K562 (cell line): ENCODE measurements at regions not wholly inside any gene's neighbourhood (a gene's known extent, or its start where the extent isn't known, plus 50 kb on each side); places are given as distances from the start of the nearest gene placed in this dataset.
"Not testable (repeated sequence)": the region's sequence is repeated elsewhere in the genome, so short reads cannot be mapped to it uniquely, and the experiment has no call there.

Experiments
- BRD9 ChIP-seq: fragments of 450-650 bp; IDR thresholded peaks from 2 replicates; pipeline ENCODE4 v1.6.1; 2018; ENCODE audit warnings: low read depth; ENCODE audit not compliant: partially characterized antibody
- CEBPG ChIP-seq, 3 experiments: fragments of 200-800 bp in 1 of 3; sonication (Bioruptor generic) in 1 of 3; sonication (generic) in 1 of 3; formaldehyde crosslinking in 1 of 3; IDR thresholded peaks in 2 of 3; conservative IDR thresholded peaks in 1 of 3; 2 replicates each; pipeline versions ENCODE4 v1.6.1 to v1.8.0; 2016 to 2022; ENCODE audit warnings: missing compliant biosample characterization in 2 of 3, missing genetic modification characterization in 2 of 3, mild to moderate bottlenecking in 1 of 3, missing genetic modification reagents in 1 of 3
- EZH2 ChIP-seq: IDR thresholded peaks from 2 replicates; pipeline ENCODE4 v1.6.1; 2012; ENCODE audit warnings: low read depth, mild to moderate bottlenecking, inconsistent platforms, low read length, borderline replicate concordance
- MEF2A ChIP-seq: IDR thresholded peaks from 2 replicates; pipeline ENCODE4 v1.6.1; 2011; ENCODE audit warnings: low read depth, mild to moderate bottlenecking, low read length, moderate library complexity; ENCODE audit not compliant: control insufficient read depth
- POLR2A ChIP-seq: fragments of 450-650 bp; conservative IDR thresholded peaks from 2 replicates; pipeline ENCODE4 v1.6.1; 2016
- SRSF7 ChIP-seq: fragments of 200-400 bp; formaldehyde crosslinking; optimal IDR thresholded peaks from 2 replicates; pipeline ENCODE3; 2017; ENCODE audit warnings: mild to moderate bottlenecking, low read depth, low read length
- ZNF561 ChIP-seq: fragments of 450-650 bp; formaldehyde crosslinking; conservative IDR thresholded peaks from 2 replicates; pipeline ENCODE4 v1.4.0; 2020; ENCODE audit warnings: mild to moderate bottlenecking, moderate library complexity
- ZZZ3 ChIP-seq: fragments of 450-650 bp; IDR thresholded peaks from 2 replicates; pipeline ENCODE4 v1.6.1; 2016; ENCODE audit warnings: antibody characterized with exemption, mild to moderate bottlenecking, moderate library complexity

GRCh38 chr14:101090478-101090877, 187.0 kb upstream of the RTL1 start:
- not testable (repeated sequence) for TF ChIP-seq CEBPG (CRISPR knock-in tag; IDR thresholded peaks at IDR 0.05); CEBPG (tag; conservative IDR thresholded peaks at IDR 0.05 in 1 of 2, IDR thresholded peaks at IDR 0.05 in 1 of 2); EZH2; BRD9; MEF2A; ZNF561 (CRISPR knock-in tag); POLR2A; ZZZ3; SRSF7
